H1 (cell line): ENCODE measurements at regions not wholly inside any gene's neighbourhood (a gene's known extent, or its start where the extent isn't known, plus 50 kb on each side); places are given as distances from the start of the nearest gene placed in this dataset.

ENCODE experiments used
- CTCF ChIA-PET: fragments of 300-600 bp; sonication (Branson Sonifier 250); formaldehyde crosslinking; loops from one replicate; lab custom pipeline; 2021; ENCODE audit not compliant: partially characterized antibody; lab: Charles Lee
- POLR2A ChIA-PET: fragments of 300-600 bp; sonication (Branson Sonifier 250); formaldehyde crosslinking; loops from one replicate; lab custom pipeline; 2021; ENCODE audit warnings: inconsistent platforms; ENCODE audit not compliant: partially characterized antibody; lab: Charles Lee
- DNase-seq, 2 experiments: peaks; one replicate each; pipeline versions ENCODE4 v3.0.0 to v3.0.0-alpha.2; 2010 to 2022; ENCODE audit warnings: low spot score in 2 of 2, low read depth in 1 of 2, mixed read lengths in 1 of 2
- FAIRE-seq: peaks from 2 replicates; lab custom pipeline; 2011; peaks lifted over from hg19 to GRCh38; lab: Jason Lieb, UNC
- H2AFZ ChIP-seq: 2 replicates; pipeline ENCODE4 v1.8.1; 2012; ENCODE audit warnings: low read length, inconsistent platforms
- H2AK5ac ChIP-seq: 2 replicates; pipeline ENCODE4 v1.6.1; 2013; ENCODE audit warnings: low read depth, low read length
- H2BK120ac ChIP-seq: replicated peaks from 2 replicates; pipeline ENCODE3; 2013; ENCODE audit warnings: low read depth, low read length, inconsistent platforms
- H2BK12ac ChIP-seq: 2 replicates; pipeline ENCODE4 v1.6.1; 2013; ENCODE audit warnings: low read depth, low read length
- H2BK15ac ChIP-seq: 2 replicates; pipeline ENCODE4 v1.6.1; 2013; ENCODE audit warnings: low read length
- H2BK20ac ChIP-seq: 2 replicates; pipeline ENCODE4 v1.6.1; 2013; ENCODE audit warnings: low read length
- H2BK5ac ChIP-seq: 2 replicates; pipeline ENCODE4 v1.6.1; 2013; ENCODE audit warnings: low read depth, low read length
- H3K14ac ChIP-seq: 2 replicates; pipeline ENCODE4 v1.6.1; 2013; ENCODE audit warnings: inconsistent platforms; ENCODE audit not compliant: insufficient read length
- H3K18ac ChIP-seq: 2 replicates; pipeline ENCODE4 v1.6.1; 2013; ENCODE audit warnings: low read length; ENCODE audit errors: extremely low read depth
- H3K23ac ChIP-seq: 2 replicates; pipeline ENCODE4 v1.6.1; 2013; ENCODE audit warnings: inconsistent platforms; ENCODE audit not compliant: insufficient read length
- H3K23me2 ChIP-seq: 2 replicates; pipeline ENCODE4 v1.6.1; 2013; ENCODE audit warnings: low read depth, low read length
- H3K27ac ChIP-seq: 2 replicates; pipeline ENCODE4 v1.6.1; 2011; ENCODE audit warnings: low read depth, low read length, inconsistent platforms
- H3K27me3 ChIP-seq, 4 experiments: replicated peaks in 1 of 4; 1 replicate in 1 of 4; 2 replicates in 3 of 4; pipeline versions ENCODE4 v1.6.1 to v1.8.1; 2011 to 2013; ENCODE audit warnings: low read length in 3 of 4, mild to moderate bottlenecking in 3 of 4, inconsistent platforms in 2 of 4, mixed read lengths in 2 of 4, moderate library complexity in 1 of 4; ENCODE audit not compliant: control insufficient read depth in 3 of 4, insufficient read depth in 3 of 4; ENCODE audit errors: extremely low read depth in 1 of 4
- H3K36me3 ChIP-seq, 4 experiments: 2 replicates each; pipeline versions ENCODE4 v1.6.1 to v1.8.1; 2011 to 2013; ENCODE audit warnings: mild to moderate bottlenecking in 4 of 4, low read length in 3 of 4, moderate library complexity in 2 of 4, control low read depth in 1 of 4, inconsistent platforms in 1 of 4; ENCODE audit not compliant: insufficient read depth in 4 of 4, control insufficient read depth in 2 of 4
- H3K4ac ChIP-seq: replicated peaks from 2 replicates; pipeline ENCODE3; 2013; ENCODE audit warnings: low read length, low read depth, mixed read lengths, inconsistent platforms; ENCODE audit not compliant: insufficient read length
- H3K4me1 ChIP-seq, 4 experiments: replicated peaks in 1 of 4; 1 replicate in 1 of 4; 2 replicates in 3 of 4; pipeline versions ENCODE4 v1.6.1 to v1.8.1; 2011 to 2013; ENCODE audit warnings: low read length in 3 of 4, inconsistent platforms in 2 of 4, mixed read lengths in 1 of 4; ENCODE audit not compliant: insufficient read depth in 4 of 4, control insufficient read depth in 3 of 4
- H3K4me2 ChIP-seq, 2 experiments: 2 replicates each; pipeline versions ENCODE4 v1.6.1 to v1.8.1; 2011 to 2013; ENCODE audit warnings: low read depth in 2 of 2, low read length in 2 of 2, control low read depth in 1 of 2, inconsistent platforms in 1 of 2, mild to moderate bottlenecking in 1 of 2; ENCODE audit not compliant: insufficient read depth in 1 of 2
- H3K4me3 ChIP-seq, 4 experiments: fragments of 200-600, 300-600 bp in 1 of 4; sonication (generic), shearing (Covaris generic), sonication (Bioruptor Twin) in 1 of 4; 2 replicates each; pipeline versions ENCODE4 v1.5.1 to v1.8.1; 2011 to 2016; ENCODE audit warnings: low read length in 4 of 4, low read depth in 3 of 4, control low read depth in 2 of 4, inconsistent platforms in 2 of 4, mild to moderate bottlenecking in 2 of 4, mixed read lengths in 1 of 4, moderate library complexity in 1 of 4; ENCODE audit not compliant: insufficient read depth in 2 of 4; ENCODE audit errors: extremely low read depth in 1 of 4
- H3K56ac ChIP-seq: replicated peaks from 2 replicates; pipeline ENCODE3; 2013; ENCODE audit warnings: low read depth, mild to moderate bottlenecking, mixed read lengths, low read length, inconsistent platforms; ENCODE audit not compliant: insufficient read length
- H3K79me1 ChIP-seq: 2 replicates; pipeline ENCODE4 v1.6.1; 2013; ENCODE audit warnings: low read depth, low read length, control low read depth
- H3K79me2 ChIP-seq, 2 experiments: 2 replicates each; pipeline versions ENCODE4 v1.6.1 to v1.8.1; 2012 to 2013; ENCODE audit warnings: low read length in 2 of 2, mild to moderate bottlenecking in 2 of 2, inconsistent platforms in 1 of 2; ENCODE audit not compliant: insufficient read depth in 2 of 2, control insufficient read depth in 1 of 2
- H3K9ac ChIP-seq, 4 experiments: replicated peaks in 1 of 4; 1 replicate in 1 of 4; 2 replicates in 3 of 4; pipeline versions ENCODE4 v1.6.1 to v1.8.1; 2011 to 2013; ENCODE audit warnings: low read depth in 3 of 4, low read length in 3 of 4, control low read depth in 2 of 4, mild to moderate bottlenecking in 2 of 4, moderate library complexity in 2 of 4, inconsistent platforms in 1 of 4; ENCODE audit errors: extremely low read depth in 1 of 4
- H3K9me3 ChIP-seq, 2 experiments: 2 replicates each; pipeline versions ENCODE4 v1.6.1 to v1.8.1; 2012 to 2013; ENCODE audit warnings: mild to moderate bottlenecking in 2 of 2, moderate library complexity in 2 of 2, control low read depth in 1 of 2, inconsistent platforms in 1 of 2, low read depth in 1 of 2, low read length in 1 of 2, mixed read lengths in 1 of 2; ENCODE audit not compliant: insufficient read depth in 2 of 2
- H4K20me1 ChIP-seq, 2 experiments: replicated peaks in 1 of 2; 2 replicates each; pipeline versions ENCODE3 to v1.8.1; 2011 to 2013; ENCODE audit warnings: inconsistent platforms in 2 of 2, low read length in 2 of 2, mild to moderate bottlenecking in 1 of 2; ENCODE audit not compliant: insufficient read depth in 2 of 2, control insufficient read depth in 1 of 2
- H4K5ac ChIP-seq: 2 replicates; pipeline ENCODE4 v1.6.1; 2013; ENCODE audit warnings: low read length, low read depth, mixed read lengths, inconsistent platforms; ENCODE audit not compliant: insufficient read length
- H4K8ac ChIP-seq: 2 replicates; pipeline ENCODE4 v1.8.0; 2013; ENCODE audit warnings: mild to moderate bottlenecking, moderate library complexity, low read length, inconsistent platforms; ENCODE audit not compliant: insufficient read depth; ENCODE audit errors: extremely low read depth
- H4K91ac ChIP-seq: replicated peaks from 2 replicates; pipeline ENCODE3; 2013; ENCODE audit warnings: low read length, mixed read lengths, inconsistent platforms; ENCODE audit not compliant: insufficient read length
- EZH2 ChIP-seq: fragments of 200-600 bp; sonication (generic); IDR thresholded peaks from 2 replicates; pipeline ENCODE4 v1.7.1; 2012; ENCODE audit warnings: low read depth, mild to moderate bottlenecking, moderate library complexity, low read length, inconsistent platforms; ENCODE audit not compliant: severe bottlenecking
- TF ChIP-seq, protein P1 (sequence below): fragments of 300-600 bp; sonication (generic); IDR thresholded peaks from 2 replicates; pipeline ENCODE4 v1.7.1; 2012; ENCODE audit warnings: low read length, moderate library complexity, mild to moderate bottlenecking, inconsistent platforms; ENCODE audit not compliant: insufficient replicate concordance

DNA sequence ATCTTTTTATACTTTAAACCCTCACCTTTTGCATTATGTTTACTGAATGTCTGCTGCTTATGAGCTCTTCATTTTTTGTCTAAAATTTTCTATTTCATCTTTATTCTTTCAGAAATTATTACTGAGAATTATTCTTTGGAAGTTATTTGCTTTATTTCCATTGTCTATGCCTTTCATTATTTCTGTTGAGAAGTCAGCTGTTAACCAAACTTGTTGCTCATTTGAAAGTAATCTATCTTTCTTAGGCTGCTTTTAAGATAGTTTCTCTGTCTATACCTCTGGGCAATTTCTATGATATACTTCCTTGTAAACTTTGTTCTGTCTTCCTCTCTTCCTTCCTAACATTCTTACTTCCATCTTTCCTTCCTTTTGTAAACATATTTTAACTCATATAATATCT lies 1165.9 kb upstream of the CELF2 start:
- no peaks in the 10 kb centered on the region; a peak in 1 of 8 replicates for H3K36me3 ChIP-seq
- no peak overlapping the region for H3K9ac ChIP-seq
- no peak overlapping the region for H3K56ac ChIP-seq
- H4K5ac ChIP-seq: no peak overlapping the region
- no peaks in the 10 kb centered on the region for H4K20me1 ChIP-seq
- DNase-seq (no peak), FAIRE-seq (no peak)
- no peak overlapping the region for H4K8ac ChIP-seq
- H2BK12ac ChIP-seq: no peak overlapping the region
- no peaks in the 10 kb centered on the region for H3K79me2 ChIP-seq
- H3K23ac ChIP-seq: no peak overlapping the region
- H2BK15ac ChIP-seq: no peak overlapping the region
- no peaks in the 10 kb centered on the region for H3K27me3 ChIP-seq
- no peak overlapping the region for H3K4me2 ChIP-seq
- H3K9me3 ChIP-seq: peaks cover 8 to 11% of the 10 kb centered on the region in 2 experiments
- H3K4ac ChIP-seq: no peak overlapping the region
- no peak overlapping the region for H3K4me3 ChIP-seq
- H3K23me2 ChIP-seq: no peaks in the 10 kb centered on the region
- H2AK5ac ChIP-seq: no peak overlapping the region
- POLR2A ChIA-PET: no interaction called here
- no peak overlapping the region for H3K18ac ChIP-seq
- no peaks in the 10 kb centered on the region for H3K4me1 ChIP-seq
- no peak overlapping the region for H3K14ac ChIP-seq
- H3K79me1 ChIP-seq: no peaks in the 10 kb centered on the region
- no peak overlapping the region for H2BK5ac ChIP-seq
- CTCF ChIA-PET: no interaction called here
- H2AFZ ChIP-seq: no peak overlapping the region
- H2BK20ac ChIP-seq: no peak overlapping the region
- no peak overlapping the region for H2BK120ac ChIP-seq
- H3K27ac ChIP-seq: no peak overlapping the region
- no peak overlapping the region for H4K91ac ChIP-seq
- TF ChIP-seq, protein P1, sequence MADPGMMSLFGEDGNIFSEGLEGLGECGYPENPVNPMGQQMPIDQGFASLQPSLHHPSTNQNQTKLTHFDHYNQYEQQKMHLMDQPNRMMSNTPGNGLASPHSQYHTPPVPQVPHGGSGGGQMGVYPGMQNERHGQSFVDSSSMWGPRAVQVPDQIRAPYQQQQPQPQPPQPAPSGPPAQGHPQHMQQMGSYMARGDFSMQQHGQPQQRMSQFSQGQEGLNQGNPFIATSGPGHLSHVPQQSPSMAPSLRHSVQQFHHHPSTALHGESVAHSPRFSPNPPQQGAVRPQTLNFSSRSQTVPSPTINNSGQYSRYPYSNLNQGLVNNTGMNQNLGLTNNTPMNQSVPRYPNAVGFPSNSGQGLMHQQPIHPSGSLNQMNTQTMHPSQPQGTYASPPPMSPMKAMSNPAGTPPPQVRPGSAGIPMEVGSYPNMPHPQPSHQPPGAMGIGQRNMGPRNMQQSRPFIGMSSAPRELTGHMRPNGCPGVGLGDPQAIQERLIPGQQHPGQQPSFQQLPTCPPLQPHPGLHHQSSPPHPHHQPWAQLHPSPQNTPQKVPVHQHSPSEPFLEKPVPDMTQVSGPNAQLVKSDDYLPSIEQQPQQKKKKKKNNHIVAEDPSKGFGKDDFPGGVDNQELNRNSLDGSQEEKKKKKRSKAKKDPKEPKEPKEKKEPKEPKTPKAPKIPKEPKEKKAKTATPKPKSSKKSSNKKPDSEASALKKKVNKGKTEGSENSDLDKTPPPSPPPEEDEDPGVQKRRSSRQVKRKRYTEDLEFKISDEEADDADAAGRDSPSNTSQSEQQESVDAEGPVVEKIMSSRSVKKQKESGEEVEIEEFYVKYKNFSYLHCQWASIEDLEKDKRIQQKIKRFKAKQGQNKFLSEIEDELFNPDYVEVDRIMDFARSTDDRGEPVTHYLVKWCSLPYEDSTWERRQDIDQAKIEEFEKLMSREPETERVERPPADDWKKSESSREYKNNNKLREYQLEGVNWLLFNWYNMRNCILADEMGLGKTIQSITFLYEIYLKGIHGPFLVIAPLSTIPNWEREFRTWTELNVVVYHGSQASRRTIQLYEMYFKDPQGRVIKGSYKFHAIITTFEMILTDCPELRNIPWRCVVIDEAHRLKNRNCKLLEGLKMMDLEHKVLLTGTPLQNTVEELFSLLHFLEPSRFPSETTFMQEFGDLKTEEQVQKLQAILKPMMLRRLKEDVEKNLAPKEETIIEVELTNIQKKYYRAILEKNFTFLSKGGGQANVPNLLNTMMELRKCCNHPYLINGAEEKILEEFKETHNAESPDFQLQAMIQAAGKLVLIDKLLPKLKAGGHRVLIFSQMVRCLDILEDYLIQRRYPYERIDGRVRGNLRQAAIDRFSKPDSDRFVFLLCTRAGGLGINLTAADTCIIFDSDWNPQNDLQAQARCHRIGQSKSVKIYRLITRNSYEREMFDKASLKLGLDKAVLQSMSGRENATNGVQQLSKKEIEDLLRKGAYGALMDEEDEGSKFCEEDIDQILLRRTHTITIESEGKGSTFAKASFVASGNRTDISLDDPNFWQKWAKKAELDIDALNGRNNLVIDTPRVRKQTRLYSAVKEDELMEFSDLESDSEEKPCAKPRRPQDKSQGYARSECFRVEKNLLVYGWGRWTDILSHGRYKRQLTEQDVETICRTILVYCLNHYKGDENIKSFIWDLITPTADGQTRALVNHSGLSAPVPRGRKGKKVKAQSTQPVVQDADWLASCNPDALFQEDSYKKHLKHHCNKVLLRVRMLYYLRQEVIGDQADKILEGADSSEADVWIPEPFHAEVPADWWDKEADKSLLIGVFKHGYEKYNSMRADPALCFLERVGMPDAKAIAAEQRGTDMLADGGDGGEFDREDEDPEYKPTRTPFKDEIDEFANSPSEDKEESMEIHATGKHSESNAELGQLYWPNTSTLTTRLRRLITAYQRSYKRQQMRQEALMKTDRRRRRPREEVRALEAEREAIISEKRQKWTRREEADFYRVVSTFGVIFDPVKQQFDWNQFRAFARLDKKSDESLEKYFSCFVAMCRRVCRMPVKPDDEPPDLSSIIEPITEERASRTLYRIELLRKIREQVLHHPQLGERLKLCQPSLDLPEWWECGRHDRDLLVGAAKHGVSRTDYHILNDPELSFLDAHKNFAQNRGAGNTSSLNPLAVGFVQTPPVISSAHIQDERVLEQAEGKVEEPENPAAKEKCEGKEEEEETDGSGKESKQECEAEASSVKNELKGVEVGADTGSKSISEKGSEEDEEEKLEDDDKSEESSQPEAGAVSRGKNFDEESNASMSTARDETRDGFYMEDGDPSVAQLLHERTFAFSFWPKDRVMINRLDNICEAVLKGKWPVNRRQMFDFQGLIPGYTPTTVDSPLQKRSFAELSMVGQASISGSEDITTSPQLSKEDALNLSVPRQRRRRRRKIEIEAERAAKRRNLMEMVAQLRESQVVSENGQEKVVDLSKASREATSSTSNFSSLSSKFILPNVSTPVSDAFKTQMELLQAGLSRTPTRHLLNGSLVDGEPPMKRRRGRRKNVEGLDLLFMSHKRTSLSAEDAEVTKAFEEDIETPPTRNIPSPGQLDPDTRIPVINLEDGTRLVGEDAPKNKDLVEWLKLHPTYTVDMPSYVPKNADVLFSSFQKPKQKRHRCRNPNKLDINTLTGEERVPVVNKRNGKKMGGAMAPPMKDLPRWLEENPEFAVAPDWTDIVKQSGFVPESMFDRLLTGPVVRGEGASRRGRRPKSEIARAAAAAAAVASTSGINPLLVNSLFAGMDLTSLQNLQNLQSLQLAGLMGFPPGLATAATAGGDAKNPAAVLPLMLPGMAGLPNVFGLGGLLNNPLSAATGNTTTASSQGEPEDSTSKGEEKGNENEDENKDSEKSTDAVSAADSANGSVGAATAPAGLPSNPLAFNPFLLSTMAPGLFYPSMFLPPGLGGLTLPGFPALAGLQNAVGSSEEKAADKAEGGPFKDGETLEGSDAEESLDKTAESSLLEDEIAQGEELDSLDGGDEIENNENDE: no peak
- TF ChIP-seq EZH2: no peak
